Activated CD4-positive, alpha-beta T cell treated with anti-CD3 and anti-CD28 coated beads for 36 hours (primary cell): ENCODE measurements at regions not wholly inside any gene's neighbourhood (a gene's known extent, or its start where the extent isn't known, plus 50 kb on each side); places are given as distances from the start of the nearest gene placed in this dataset.
A peak's percentile ranks its signal among the peaks of the same experiment; 100 is the strongest.
"Not testable (repeated sequence)": the region's sequence is repeated elsewhere in the genome, so short reads cannot be mapped to it uniquely, and the experiment has no call there.

Experiments used
- ATAC-seq: fragments of 200-7000 bp; cut with Tn5 transposase; one replicate; pipeline ENCODE4 v1.10.0; 2021; ENCODE audit warnings: mild to moderate bottlenecking, moderate library complexity
- CTCF ChIA-PET: fragments of 350-600 bp; sonication (Branson Sonifier 250); formaldehyde crosslinking; loops from one replicate; lab custom pipeline; 2021; ENCODE audit warnings: antibody characterized with exemption; lab: Charles Lee
- POLR2A ChIA-PET: fragments of 350-600 bp; sonication (Branson Sonifier 250); formaldehyde crosslinking; loops from one replicate; lab custom pipeline; 2021; ENCODE audit warnings: antibody characterized with exemption, inconsistent platforms; lab: Charles Lee
- DNase-seq: peaks from one replicate; pipeline ENCODE4 v3.0.0-alpha.2; 2020
- H3K27ac Mint-ChIP-seq: one replicate; pipeline ENCODE4 v1.8.0; 2021; ENCODE audit warnings: mixed read lengths
- H3K27me3 Mint-ChIP-seq: one replicate; pipeline ENCODE4 v1.8.0; 2021; ENCODE audit warnings: mixed read lengths
- H3K36me3 Mint-ChIP-seq: one replicate; pipeline ENCODE4 v1.8.0; 2021; ENCODE audit warnings: low read depth, mixed read lengths
- H3K4me1 Mint-ChIP-seq: one replicate; pipeline ENCODE4 v1.8.0; 2021; ENCODE audit warnings: mixed read lengths
- H3K4me3 Mint-ChIP-seq: one replicate; pipeline ENCODE4 v1.8.0; 2021; ENCODE audit warnings: mild to moderate bottlenecking, moderate library complexity, mixed read lengths
- H3K9me3 Mint-ChIP-seq: one replicate; pipeline ENCODE4 v1.8.0; 2021; ENCODE audit warnings: low read depth, mixed read lengths
- intact Hi-C, 2 experiments: fragments of 100-400 bp; cut with DNase I in 1 of 2; cut with micrococcal nuclease in 1 of 2; formaldehyde crosslinking; loops; one replicate each; pipeline versions ENCODE4 v1.14.2 to v1.15.1; 2022 to 2024; cut with DNase I, micrococcal nuclease

DNA sequence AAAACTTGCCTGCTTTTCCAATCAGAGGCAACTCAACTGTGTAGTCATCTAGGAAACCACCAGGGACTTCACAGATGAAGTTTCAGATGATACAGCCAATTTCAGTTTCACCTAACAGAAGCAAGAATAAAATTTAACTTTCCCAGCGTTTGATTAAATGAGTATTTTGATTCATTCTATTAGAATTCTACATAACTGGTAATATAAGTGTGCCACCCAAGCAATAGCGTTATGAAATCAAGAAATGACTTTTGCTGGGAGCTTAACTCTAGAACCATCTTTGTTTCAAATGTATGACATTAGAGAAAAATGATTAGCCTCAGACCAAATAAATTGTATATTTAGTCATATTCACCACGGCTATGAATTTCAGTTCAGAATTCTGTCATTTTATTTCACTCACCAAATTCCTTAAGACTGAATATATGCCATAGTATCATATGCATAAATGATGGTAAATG, 239.3 kb downstream of the NRIP1 start:
- H3K27me3 Mint-ChIP-seq, result no peaks in the 10 kb centered on the region
- intact Hi-C loops, result loop anchor here in 1 of 2 experiments (10.0 kb wide), 1 partner anchor 281 kb away; the partner anchor contains the start of gene SAMSN1
- no peaks in the 10 kb centered on the region for H3K9me3 Mint-ChIP-seq
- no peak for DNase-seq
- CTCF ChIA-PET, result no interaction called here
- no peak overlapping the region for H3K27ac Mint-ChIP-seq
- no peaks in the 10 kb centered on the region for H3K36me3 Mint-ChIP-seq
- POLR2A ChIA-PET, result no interaction called here
- H3K4me1 Mint-ChIP-seq, result peaks cover 12% of the 10 kb centered on the region
- peak; percentile 83 for ATAC-seq
- H3K4me3 Mint-ChIP-seq, result no peak overlapping the region

DNA sequence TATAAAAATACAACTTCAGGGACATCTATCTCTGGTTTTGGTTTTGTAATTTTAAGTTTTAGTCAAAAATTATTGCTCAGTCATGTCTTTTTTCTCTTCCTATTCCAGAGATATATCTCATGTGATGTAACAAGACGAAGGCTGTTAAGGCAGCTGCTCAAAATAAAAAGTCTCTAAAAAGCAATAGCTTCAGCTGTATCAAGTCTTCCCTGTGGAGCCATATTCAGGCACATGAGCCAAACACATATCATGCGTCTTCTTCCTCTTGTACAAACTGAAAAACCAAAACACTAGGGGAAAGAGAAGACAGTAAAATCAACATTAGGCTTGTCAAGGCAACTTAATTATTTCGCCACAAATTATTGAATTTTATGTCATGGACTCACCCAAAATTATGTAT, 240.7 kb downstream of the NRIP1 start:
- Mint-ChIP-seq H3K4me3 (no peak overlapping the region), H3K4me1 (peaks cover 12% of the 10 kb centered on the region), H3K36me3 (no peaks in the 10 kb centered on the region), H3K9me3 (no peaks in the 10 kb centered on the region), H3K27ac (no peak overlapping the region), H3K27me3 (no peaks in the 10 kb centered on the region)
- intact Hi-C loops, result loop anchor here in 1 of 2 experiments (10.0 kb wide), 1 partner anchor 279 kb away; the partner anchor contains the start of gene SAMSN1
- ATAC-seq (no peak), DNase-seq (no peak)
- ChIA-PET POLR2A (no interaction called here), CTCF (no interaction called here)

DNA sequence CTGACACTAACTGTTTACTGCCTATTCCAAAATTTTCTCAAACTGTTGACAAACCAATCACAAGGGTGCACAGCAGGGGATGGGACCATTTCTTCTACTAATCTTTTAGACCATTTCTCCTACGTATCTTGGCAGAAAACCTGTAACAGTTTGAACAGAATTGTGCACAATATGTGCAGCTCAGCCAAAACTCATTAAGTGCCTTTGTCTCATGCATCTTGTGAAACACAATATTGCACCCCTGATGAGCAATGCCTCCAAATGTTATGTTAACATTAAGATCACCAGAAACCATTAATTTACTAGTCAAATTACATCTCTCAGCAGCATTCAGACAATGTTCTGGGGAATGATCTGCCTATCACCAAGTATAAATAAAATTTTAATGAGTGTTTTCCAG, 247.5 kb downstream of the NRIP1 start:
- no peaks in the 10 kb centered on the region for H3K4me1 Mint-ChIP-seq
- no peaks in the 10 kb centered on the region for H3K36me3 Mint-ChIP-seq
- ChIA-PET CTCF (interaction anchor here (1.2 kb wide), 1 partner anchor 9 kb away, joined by 3 read pairs; no protein-coding TSS in a partner anchor), POLR2A (no interaction called here)
- intact Hi-C loops, result no loop called here
- no peak overlapping the region for H3K27ac Mint-ChIP-seq
- H3K9me3 Mint-ChIP-seq, result peaks cover 3% of the 10 kb centered on the region
- H3K27me3 Mint-ChIP-seq, result no peaks in the 10 kb centered on the region
- ATAC-seq (no peak), DNase-seq (no peak)
- no peak overlapping the region for H3K4me3 Mint-ChIP-seq

DNA sequence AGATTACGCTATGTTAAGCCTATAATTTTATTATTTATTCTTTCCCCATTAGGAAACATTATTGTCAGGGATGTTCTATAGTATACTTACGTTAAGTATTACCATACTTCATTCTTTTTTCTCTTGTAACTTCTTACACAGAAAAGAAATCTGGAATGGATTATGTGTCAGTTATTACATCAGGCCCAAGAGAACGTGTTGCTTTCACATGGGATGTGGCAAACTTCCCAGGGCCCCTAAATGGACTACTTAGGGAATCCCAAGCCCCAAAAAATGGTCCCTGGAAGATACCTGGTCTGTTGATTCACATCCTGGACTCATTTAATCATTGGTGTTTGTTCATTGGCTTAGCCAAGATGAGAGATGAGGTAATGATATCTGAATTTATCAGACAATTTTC, 249.8 kb downstream of the NRIP1 start:
- Mint-ChIP-seq H3K4me3 (no peak overlapping the region), H3K9me3 (peaks cover 9% of the 10 kb centered on the region), H3K4me1 (no peaks in the 10 kb centered on the region), H3K36me3 (no peaks in the 10 kb centered on the region), H3K27ac (no peak overlapping the region), H3K27me3 (no peaks in the 10 kb centered on the region)
- ChIA-PET POLR2A (no interaction called here), CTCF (no interaction called here)
- DNase-seq (no peak), ATAC-seq (no peak)
- intact Hi-C loops, result no loop called here

DNA sequence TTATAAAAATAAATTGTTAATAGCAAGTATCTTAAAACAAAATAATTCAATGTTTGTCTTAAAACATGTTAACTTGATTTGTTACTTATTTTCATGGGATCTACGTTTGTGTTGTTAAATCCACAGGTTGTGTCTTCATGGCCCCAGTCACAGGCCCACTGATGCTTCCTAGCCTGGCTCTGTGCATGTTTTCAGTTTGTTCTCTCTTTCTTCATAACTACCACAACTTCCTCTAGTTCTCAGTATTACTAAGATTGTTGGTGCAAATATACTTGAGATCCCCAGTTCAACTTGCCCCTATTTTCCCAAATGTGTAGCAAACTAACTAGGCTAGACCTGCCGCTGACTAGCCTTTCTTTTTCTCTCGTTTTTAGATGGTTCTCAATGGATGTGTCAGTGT, 250.5 kb downstream of the NRIP1 start:
- no peaks in the 10 kb centered on the region for H3K4me1 Mint-ChIP-seq
- no peak overlapping the region for H3K4me3 Mint-ChIP-seq
- ChIA-PET POLR2A (no interaction called here), CTCF (no interaction called here)
- no peaks in the 10 kb centered on the region for H3K27me3 Mint-ChIP-seq
- no peak overlapping the region for H3K27ac Mint-ChIP-seq
- DNase-seq (no peak), ATAC-seq (no peak)
- H3K36me3 Mint-ChIP-seq, result no peaks in the 10 kb centered on the region
- intact Hi-C loops, result no loop called here
- H3K9me3 Mint-ChIP-seq, result peaks cover 9% of the 10 kb centered on the region

DNA sequence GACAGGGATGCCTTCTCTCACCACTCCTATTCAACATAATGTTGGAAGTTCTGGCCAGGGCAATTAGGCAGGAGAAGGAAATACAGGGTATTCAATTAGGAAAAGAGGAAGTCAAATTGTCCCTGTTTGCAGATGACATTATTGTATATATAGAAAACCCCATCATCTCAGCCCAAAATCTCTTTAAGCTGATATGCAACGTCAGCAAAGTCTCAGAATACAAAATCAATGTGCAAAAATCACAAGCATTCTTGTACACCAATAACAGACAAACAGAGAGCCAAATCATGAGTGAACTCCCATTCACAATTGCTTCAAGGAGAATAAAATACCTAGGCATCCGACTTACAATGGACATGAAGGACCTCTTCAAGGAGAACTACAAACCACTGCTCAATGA, 258.1 kb upstream of the SAMSN1 start:
- H3K27ac Mint-ChIP-seq, H3K4me3 Mint-ChIP-seq, intact Hi-C loops, H3K4me1 Mint-ChIP-seq, DNase-seq, ATAC-seq, H3K36me3 Mint-ChIP-seq, POLR2A ChIA-PET, H3K27me3 Mint-ChIP-seq, CTCF ChIA-PET: not testable (repeated sequence)
- peaks cover 16% of the 10 kb centered on the region for H3K9me3 Mint-ChIP-seq

DNA sequence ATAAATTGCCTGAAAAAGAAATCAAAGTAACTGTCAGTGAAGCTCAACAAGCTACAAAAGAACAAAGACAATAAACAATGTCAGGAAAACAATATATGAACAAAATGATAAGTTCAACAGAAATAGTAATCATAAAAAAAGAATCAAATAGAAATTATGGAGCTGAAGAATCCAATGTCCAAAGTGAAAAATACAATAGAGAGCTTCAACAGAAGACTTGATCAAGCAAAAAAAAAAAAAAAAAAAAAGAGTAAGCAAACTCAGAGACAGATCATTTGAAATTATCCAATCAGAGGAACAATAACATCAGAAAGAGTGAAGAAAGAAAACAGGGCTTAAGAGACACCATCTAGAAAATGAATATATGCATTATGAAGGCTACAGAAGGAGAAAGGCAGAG, 251.4 kb upstream of the SAMSN1 start:
- ATAC-seq (no peak), DNase-seq (no peak)
- POLR2A ChIA-PET, result no interaction called here
- Mint-ChIP-seq H3K4me1 (no peaks in the 10 kb centered on the region), H3K36me3 (peaks cover 4% of the 10 kb centered on the region), H3K9me3 (peaks cover 33% of the 10 kb centered on the region), H3K4me3 (no peak overlapping the region), H3K27ac (no peak overlapping the region), H3K27me3 (peaks cover 9% of the 10 kb centered on the region)
- CTCF ChIA-PET, result interaction anchor here (0.6 kb wide), 1 partner anchor 59 kb away, joined by 3 read pairs; no protein-coding TSS in a partner anchor
- intact Hi-C loops, result no loop called here

DNA sequence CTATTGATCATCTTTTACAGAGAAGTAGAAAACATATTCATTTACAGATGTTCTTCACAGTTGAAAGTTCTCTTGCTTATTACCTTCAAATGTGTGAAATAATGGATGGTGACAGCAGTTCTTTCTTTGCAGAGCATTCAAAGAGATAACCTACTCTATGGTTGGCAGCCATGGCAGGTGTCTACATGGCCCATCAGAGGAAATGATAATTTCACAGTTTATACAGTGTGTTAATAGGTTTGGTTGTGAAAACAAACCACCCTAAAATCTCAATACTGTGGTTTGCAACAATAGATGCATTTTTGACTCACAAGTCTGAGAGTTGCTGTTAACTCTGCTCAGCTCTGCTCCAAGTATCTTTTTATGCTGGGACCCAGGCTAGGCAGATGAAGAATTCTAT, 241.2 kb upstream of the SAMSN1 start:
- H3K9me3 Mint-ChIP-seq, result no peaks in the 10 kb centered on the region

DNA sequence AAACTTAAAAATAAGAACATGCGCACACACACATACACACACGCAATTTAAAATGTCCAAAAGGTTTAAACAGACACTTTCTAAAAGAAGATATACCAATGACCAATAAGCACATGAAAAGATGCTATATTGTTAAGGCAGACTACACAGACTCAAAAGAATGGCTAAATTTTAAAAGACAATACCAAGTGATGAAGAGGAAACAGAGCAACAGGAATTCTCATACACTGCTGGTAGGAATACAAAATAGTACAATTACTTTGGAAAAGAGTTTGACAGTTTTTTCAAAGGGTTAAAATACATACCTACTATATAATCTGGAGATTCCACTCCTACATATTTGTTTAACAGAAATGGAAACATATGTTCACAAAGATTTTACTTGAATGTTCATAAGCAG, 239.6 kb upstream of the SAMSN1 start:
- no peak for ATAC-seq
- H3K36me3 Mint-ChIP-seq, result no peaks in the 10 kb centered on the region
- CTCF ChIA-PET, result interaction anchor here (0.6 kb wide), 1 partner anchor 806 kb away, joined by 3 read pairs; no protein-coding TSS in a partner anchor
- no peak for DNase-seq
- POLR2A ChIA-PET, result no interaction called here
- no peaks in the 10 kb centered on the region for H3K27me3 Mint-ChIP-seq
- H3K4me1 Mint-ChIP-seq, result no peaks in the 10 kb centered on the region
- intact Hi-C loops, result no loop called here
- peaks cover 2% of the 10 kb centered on the region for H3K9me3 Mint-ChIP-seq
- no peak overlapping the region for H3K4me3 Mint-ChIP-seq
- H3K27ac Mint-ChIP-seq, result no peak overlapping the region

More for the DNA sequence above, 241.2 kb upstream of the SAMSN1 start:
- ATAC-seq, result no peak
- no peak overlapping the region for H3K4me3 Mint-ChIP-seq
- intact Hi-C loops, result no loop called here
- CTCF ChIA-PET, result no interaction called here
- DNase-seq, result no peak
- no peaks in the 10 kb centered on the region for H3K36me3 Mint-ChIP-seq
- no peaks in the 10 kb centered on the region for H3K27me3 Mint-ChIP-seq
- H3K27ac Mint-ChIP-seq, result no peak overlapping the region
- H3K4me1 Mint-ChIP-seq, result no peaks in the 10 kb centered on the region
- POLR2A ChIA-PET, result no interaction called here

DNA sequence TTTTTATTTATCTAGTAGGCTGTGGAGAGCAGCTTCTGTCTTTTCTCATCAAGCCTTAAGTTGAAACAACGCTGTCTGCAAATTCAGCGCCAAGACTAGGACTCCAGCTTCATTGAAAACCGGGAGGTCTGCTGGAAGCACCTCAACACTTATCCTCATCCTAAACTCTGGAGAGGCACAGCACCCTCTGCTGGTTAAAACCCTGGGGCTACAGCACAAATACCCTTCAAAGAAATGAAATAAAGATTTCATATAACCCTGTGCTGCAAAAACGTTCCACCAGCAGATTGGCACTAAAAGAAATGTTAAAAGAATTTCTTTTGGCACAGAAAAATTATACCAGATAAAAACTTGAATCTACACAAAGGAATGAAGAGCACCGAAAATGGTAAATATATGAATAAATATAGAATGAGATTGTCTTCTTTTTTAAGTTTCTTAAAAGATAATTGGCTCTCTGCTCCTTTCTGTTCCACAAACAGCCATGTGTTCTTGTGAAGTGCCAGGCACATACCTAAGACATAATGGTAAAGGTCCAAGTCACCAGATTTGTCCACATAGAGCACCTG, 227.7 kb upstream of the SAMSN1 start:
- no peak overlapping the region for H3K4me3 Mint-ChIP-seq
- ATAC-seq (no peak), DNase-seq (peak; percentile 75)
- POLR2A ChIA-PET, result no interaction called here
- H3K9me3 Mint-ChIP-seq, result peaks cover 2% of the 10 kb centered on the region
- no peaks in the 10 kb centered on the region for H3K4me1 Mint-ChIP-seq
- no peaks in the 10 kb centered on the region for H3K27me3 Mint-ChIP-seq
- intact Hi-C loops, result loop anchor here (1.0 to 10.0 kb wide), 3 partner anchors 371 to 519 kb away; no protein-coding TSS in a partner anchor
- CTCF ChIA-PET, result interaction anchor here (0.7 to 1.4 kb wide), 5 partner anchors 11 to 447 kb away, joined by 3 to 6 read pairs (median 3); no protein-coding TSS in a partner anchor
- H3K36me3 Mint-ChIP-seq, result no peaks in the 10 kb centered on the region
- no peak overlapping the region for H3K27ac Mint-ChIP-seq

DNA sequence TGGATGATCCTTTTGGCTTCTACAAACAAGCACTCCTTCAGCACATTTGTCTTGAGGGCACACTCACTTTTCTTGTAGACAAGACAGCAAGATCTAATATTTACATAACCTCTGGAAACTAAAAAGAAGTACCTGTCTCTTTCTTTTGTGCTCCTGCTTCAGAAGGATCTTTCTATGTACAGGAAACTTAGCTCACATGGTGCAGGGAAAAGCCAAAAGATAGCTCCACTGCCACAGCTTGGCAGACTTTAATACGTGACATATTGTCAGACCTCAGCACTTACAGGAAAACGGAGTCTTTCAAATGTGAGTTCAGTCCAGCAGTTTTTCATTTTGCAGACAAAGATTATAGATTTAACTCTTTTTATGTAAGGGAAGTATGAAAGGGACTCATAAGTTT, 225.5 kb upstream of the SAMSN1 start:
- CTCF ChIA-PET, result interaction anchor here (1.0 kb wide), 1 partner anchor 22 kb away, joined by 3 read pairs; no protein-coding TSS in a partner anchor
- ATAC-seq (no peak), DNase-seq (no peak)
- Mint-ChIP-seq H3K36me3 (no peaks in the 10 kb centered on the region), H3K4me3 (no peak overlapping the region), H3K4me1 (no peaks in the 10 kb centered on the region), H3K27ac (no peak overlapping the region), H3K27me3 (no peaks in the 10 kb centered on the region), H3K9me3 (no peaks in the 10 kb centered on the region)
- intact Hi-C loops, result loop anchor here in 1 of 2 experiments (10.0 kb wide), 1 partner anchor 517 kb away; no protein-coding TSS in a partner anchor
- POLR2A ChIA-PET, result no interaction called here

DNA sequence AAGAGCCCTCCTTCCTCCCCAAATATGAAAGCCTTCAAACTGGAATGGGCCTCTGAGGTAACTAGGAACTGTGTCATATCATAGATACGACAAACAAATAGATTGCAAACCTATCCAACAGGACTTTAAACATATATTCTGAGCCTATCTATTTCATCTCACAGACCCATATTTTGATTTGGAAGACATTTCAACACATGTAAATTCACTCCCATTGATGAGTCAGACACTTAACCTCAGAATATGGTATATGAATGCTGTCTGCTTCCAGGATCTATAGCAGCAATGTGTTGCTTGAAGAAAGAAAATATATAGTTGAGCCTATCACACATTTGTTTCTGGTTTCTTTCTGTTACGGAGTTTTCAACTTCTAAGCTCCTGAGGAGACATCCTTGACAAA, 221.9 kb upstream of the SAMSN1 start:
- ATAC-seq (no peak), DNase-seq (no peak)
- no peaks in the 10 kb centered on the region for H3K4me1 Mint-ChIP-seq
- intact Hi-C loops, result no loop called here
- ChIA-PET POLR2A (no interaction called here), CTCF (interaction anchor here (0.6 kb wide), 1 partner anchor 726 kb away, joined by 3 read pairs; no protein-coding TSS in a partner anchor)
- H3K9me3 Mint-ChIP-seq, result no peaks in the 10 kb centered on the region
- no peaks in the 10 kb centered on the region for H3K36me3 Mint-ChIP-seq
- H3K27me3 Mint-ChIP-seq, result no peaks in the 10 kb centered on the region
- H3K27ac Mint-ChIP-seq, result no peak overlapping the region
- H3K4me3 Mint-ChIP-seq, result no peak overlapping the region
